Stimulated activated CD8-positive, alpha-beta memory T cell treated with anti-CD3 and anti-CD28 coated beads, Interleukin-15, amount 100 ng/mL, for 4 hours (primary cell): ENCODE measurements at regions not wholly inside any gene's neighbourhood (a gene's known extent, or its start where the extent isn't known, plus 50 kb on each side); places are given as distances from the start of the nearest gene placed in this dataset.

Source experiments
- DNase-seq, 2 donors: peaks; one replicate each; pipeline ENCODE4 v3.0.0-alpha.2; 2020; ENCODE audit warnings: low read depth in 2 of 2

- no peak for DNase-seq
Observed at GRCh38 chr16:80356365-80356764, 184.4 kb upstream of the DYNLRB2 start.

- DNase-seq: no peak
Observed at GRCh38 chr16:80355335-80355734, 185.5 kb upstream of the DYNLRB2 start.

- DNase-seq: no peak
Observed at GRCh38 chr16:80350061-80350460, 190.7 kb upstream of the DYNLRB2 start.

GRCh38 chr16:80347900-80348299, 192.9 kb upstream of the DYNLRB2 start:
- DNase-seq: no peak

- DNase-seq: no peak
Observed at GRCh38 chr16:80347002-80347401, 193.8 kb upstream of the DYNLRB2 start.

- no peak for DNase-seq
Observed at GRCh38 chr16:80346111-80346632, 194.6 kb upstream of the DYNLRB2 start.

- DNase-seq: no peak
Observed at GRCh38 chr16:80345701-80346100, 195.1 kb upstream of the DYNLRB2 start.

GRCh38 chr16:80344570-80344969, 196.2 kb upstream of the DYNLRB2 start:
- no peak for DNase-seq

- DNase-seq: no peak
Observed at GRCh38 chr16:80341263-80341662, 199.5 kb upstream of the DYNLRB2 start.

- no peak for DNase-seq
Observed at GRCh38 chr16:80337786-80338185, 203.0 kb upstream of the DYNLRB2 start.

- no peak for DNase-seq
Observed at GRCh38 chr16:80330803-80331202, 210.0 kb upstream of the DYNLRB2 start.

- DNase-seq: no peak
Observed at GRCh38 chr16:80330150-80330549, 210.6 kb upstream of the DYNLRB2 start.

GRCh38 chr16:80327740-80328139, 213.1 kb upstream of the DYNLRB2 start:
- DNase-seq: no peak

GRCh38 chr16:80324371-80324770, 216.4 kb upstream of the DYNLRB2 start:
- DNase-seq: no peak

GRCh38 chr16:80323808-80324195, 217.0 kb upstream of the DYNLRB2 start:
- no peak for DNase-seq

- no peak for DNase-seq
Observed at GRCh38 chr16:80323187-80323807, 217.5 kb upstream of the DYNLRB2 start.

- no peak for DNase-seq
Observed at GRCh38 chr16:80319181-80319580, 221.6 kb upstream of the DYNLRB2 start.

GRCh38 chr16:80318107-80318506, 222.7 kb upstream of the DYNLRB2 start:
- DNase-seq: no peak

GRCh38 chr16:80317599-80318037, 223.2 kb upstream of the DYNLRB2 start:
- DNase-seq: no peak

GRCh38 chr16:80317116-80317515, 223.7 kb upstream of the DYNLRB2 start:
- DNase-seq: no peak

- no peak for DNase-seq
Observed at GRCh38 chr16:80314042-80314441, 226.8 kb upstream of the DYNLRB2 start.

- no peak for DNase-seq
Observed at GRCh38 chr16:80309178-80309577, 231.6 kb upstream of the DYNLRB2 start.

GRCh38 chr16:80305410-80305809, 235.4 kb upstream of the DYNLRB2 start:
- DNase-seq: no peak

GRCh38 chr16:80303691-80304090, 237.1 kb upstream of the DYNLRB2 start:
- no peak for DNase-seq
